ENCODE measurements at regions not wholly inside any gene's neighbourhood (a gene's known extent, or its start where the extent isn't known, plus 50 kb on each side); places are given as distances from the start of the nearest gene placed in this dataset.

GRCh38 chr3:31008994-31009393, 114.5 kb upstream of the GADL1 start:
- TF ChIP-seq CTCF (conservative IDR thresholded peaks at IDR 0.05; ENCODE audit: low read depth, low read length), result no peak
- no peak for TF ChIP-seq POLR2A (IDR thresholded peaks at IDR 0.05; ENCODE audit: low read depth, low read length)
- no peak for TF ChIP-seq MAFK (IDR thresholded peaks at IDR 0.05; ENCODE audit: low read depth, low read length)
- TF ChIP-seq MAZ (IDR thresholded peaks at IDR 0.05; ENCODE audit: borderline replicate concordance, low read depth, low read length), result no peak
- no peak for TF ChIP-seq RFX5 (IDR thresholded peaks at IDR 0.05; ENCODE audit: low read depth, low read length)
- no peak for TF ChIP-seq RCOR1 (IDR thresholded peaks at IDR 0.05; ENCODE audit: insufficient replicate concordance, low read length)
- TF ChIP-seq RAD21 (IDR thresholded peaks at IDR 0.05; ENCODE audit: low read length), result no peak
- TF ChIP-seq USF2 (IDR thresholded peaks at IDR 0.05; ENCODE audit: low read depth, low read length), result no peak
- no peak for TF ChIP-seq MXI1 (IDR thresholded peaks at IDR 0.05; ENCODE audit: borderline replicate concordance, low read depth, low read length)
- TF ChIP-seq NFE2L2 (IDR thresholded peaks at IDR 0.05; ENCODE audit: low read depth, low read length), result no peak
- TF ChIP-seq FOS (IDR thresholded peaks at IDR 0.05; ENCODE audit: low read depth, low read length), result no peak
- TF ChIP-seq CEBPB (IDR thresholded peaks at IDR 0.05; ENCODE audit: low read depth, low read length), result no peak

All from IMR-90 (cell line).